GM21390 (cell line): ENCODE measurements at regions not wholly inside any gene's neighbourhood (a gene's known extent, or its start where the extent isn't known, plus 50 kb on each side); places are given as distances from the start of the nearest gene placed in this dataset.

Experiments
- ATAC-seq: cut with Tn5 transposase; IDR thresholded peaks from one replicate; pipeline ENCODE4 v1.9.1; 2021; ENCODE audit not compliant: unreplicated experiment

- ATAC-seq: no peak
Observed at GRCh38 chr5:68738841-68739240, 355.0 kb upstream of the SLC30A5 start.

GRCh38 chr5:68739752-68740151, 354.1 kb upstream of the SLC30A5 start:
- ATAC-seq: peak; percentile 90

- ATAC-seq: peak; percentile 69
Observed at GRCh38 chr5:68740226-68740910, 353.4 kb upstream of the SLC30A5 start.

GRCh38 chr5:68744206-68744605, 349.6 kb upstream of the SLC30A5 start:
- ATAC-seq: no peak

- ATAC-seq: no peak
Observed at GRCh38 chr5:68745448-68745847, 348.4 kb upstream of the SLC30A5 start.

- no peak for ATAC-seq
Observed at GRCh38 chr5:68746220-68746619, 347.6 kb upstream of the SLC30A5 start.

GRCh38 chr5:68746643-68747420, 347.0 kb upstream of the SLC30A5 start:
- ATAC-seq: no peak

GRCh38 chr5:68747521-68747920, 346.3 kb upstream of the SLC30A5 start:
- no peak for ATAC-seq

GRCh38 chr5:68748101-68748500, 345.7 kb upstream of the SLC30A5 start:
- no peak for ATAC-seq

- no peak for ATAC-seq
Observed at GRCh38 chr5:68749077-68749476, 344.7 kb upstream of the SLC30A5 start.

GRCh38 chr5:68749631-68750030, 344.2 kb upstream of the SLC30A5 start:
- ATAC-seq: no peak

- ATAC-seq: no peak
Observed at GRCh38 chr5:68751661-68752060, 342.2 kb upstream of the SLC30A5 start.

GRCh38 chr5:68754536-68754935, 339.3 kb upstream of the SLC30A5 start:
- ATAC-seq: no peak

GRCh38 chr5:68755293-68755692, 338.5 kb upstream of the SLC30A5 start:
- ATAC-seq: no peak

- no peak for ATAC-seq
Observed at GRCh38 chr5:68757006-68757405, 336.8 kb upstream of the SLC30A5 start.

GRCh38 chr5:68757626-68758212, 336.1 kb upstream of the SLC30A5 start:
- no peak for ATAC-seq

- ATAC-seq: no peak
Observed at GRCh38 chr5:68759593-68759992, 334.2 kb upstream of the SLC30A5 start.

GRCh38 chr5:68762201-68762600, 331.6 kb upstream of the SLC30A5 start:
- ATAC-seq: no peak

- no peak for ATAC-seq
Observed at GRCh38 chr5:68766952-68767464, 326.8 kb upstream of the SLC30A5 start.

GRCh38 chr5:68770551-68770950, 323.3 kb upstream of the SLC30A5 start:
- no peak for ATAC-seq

- ATAC-seq: no peak
Observed at GRCh38 chr5:68771221-68771620, 322.6 kb upstream of the SLC30A5 start.

GRCh38 chr5:68771732-68772131, 322.1 kb upstream of the SLC30A5 start:
- ATAC-seq: no peak
